GM12878 (cell line): ENCODE measurements at regions not wholly inside any gene's neighbourhood (a gene's known extent, or its start where the extent isn't known, plus 50 kb on each side); places are given as distances from the start of the nearest gene placed in this dataset.

Experiments
- ATAC-seq: fragments of 200-7000 bp; cut with Tn5 transposase; 3 replicates; pipeline ENCODE4 v1.9.1; 2020; ENCODE audit warnings: mild to moderate bottlenecking, moderate library complexity
- BruUV-seq: library from RNA; stranded (reverse); fragments of 400-500 nt; replicated peaks from 2 replicates; lab custom pipeline; 2021; lab: Mats Ljungman, UMichigan
- CTCF ChIA-PET: fragments of 300-600 bp; sonication (Branson Sonifier 250); formaldehyde crosslinking; extraction: SDS; loops from one replicate; lab custom pipeline; 2021; ENCODE audit warnings: inconsistent platforms; lab: Yijun Ruan, JAX
- POLR2A ChIA-PET: fragments of 350-600 bp; formaldehyde crosslinking; extraction: SDS; loops from one replicate; lab custom pipeline; 2021; ENCODE audit warnings: inconsistent platforms; lab: Charles Lee
- RAD21 ChIA-PET: fragments of 300-600 bp; sonication (Branson Sonifier 250); formaldehyde crosslinking; loops from one replicate; lab custom pipeline; 2023; ENCODE audit warnings: antibody characterized with exemption; ENCODE audit not compliant: unreplicated experiment; lab: Charles Lee
- SMC1A ChIA-PET: fragments of 300-600 bp; sonication (Branson Sonifier 250); formaldehyde crosslinking; loops from one replicate; lab custom pipeline; 2023; ENCODE audit not compliant: unreplicated experiment, uncharacterized antibody; lab: Charles Lee
- DNase-seq: peaks from one replicate; pipeline ENCODE4 v3.0.0-alpha.2; 2011; ENCODE audit warnings: low read depth, low spot score
- FAIRE-seq: peaks from 3 replicates; lab custom pipeline; 2011; peaks lifted over from hg19 to GRCh38; lab: Jason Lieb, UNC
- H2AFZ ChIP-seq: 2 replicates; pipeline ENCODE4 v1.6.0; 2011; ENCODE audit warnings: low read depth, low read length, control low read depth; ENCODE audit not compliant: control insufficient read depth
- H3K27ac ChIP-seq: 2 replicates; pipeline ENCODE4 v1.5.1; 2011; ENCODE audit warnings: control low read depth; ENCODE audit not compliant: control insufficient read depth, insufficient read depth
- H3K27me3 ChIP-seq, 2 experiments: replicated peaks in 1 of 2; 2 replicates each; pipeline versions ENCODE4 v1.6.0 to v1.6.1; 2011; ENCODE audit warnings: low read length in 1 of 2; ENCODE audit not compliant: control insufficient read depth in 2 of 2, insufficient read depth in 2 of 2
- H3K36me3 ChIP-seq, 2 experiments: 2 replicates each; pipeline ENCODE4 v1.5.1; 2011; ENCODE audit warnings: low read length in 1 of 2; ENCODE audit not compliant: control insufficient read depth in 2 of 2, insufficient read depth in 2 of 2
- H3K4me1 ChIP-seq: 2 replicates; pipeline ENCODE4 v1.6.1; 2011; ENCODE audit warnings: mild to moderate bottlenecking, low read length, moderate library complexity, mixed read lengths; ENCODE audit not compliant: control insufficient read depth, insufficient read depth
- H3K4me2 ChIP-seq: 2 replicates; pipeline ENCODE4 v1.6.0; 2011; ENCODE audit warnings: control low read depth; ENCODE audit not compliant: control insufficient read depth, insufficient read depth
- H3K4me3 ChIP-seq: fragments of 200-600 bp; sonication (generic); 2 replicates; pipeline ENCODE4 v1.5.1; 2016
- H3K79me2 ChIP-seq: 2 replicates; pipeline ENCODE4 v1.6.0; 2011; ENCODE audit warnings: low read length; ENCODE audit not compliant: control insufficient read depth, insufficient read depth
- H3K9ac ChIP-seq: 2 replicates; pipeline ENCODE4 v1.8.0; 2011; ENCODE audit warnings: low read length, control low read depth, mixed read lengths; ENCODE audit not compliant: control insufficient read depth, insufficient read depth
- H3K9me3 ChIP-seq: replicated peaks from 3 replicates; pipeline ENCODE4 v1.5.1; 2011; ENCODE audit warnings: mild to moderate bottlenecking, low read length; ENCODE audit not compliant: control insufficient read depth, insufficient read depth
- H4K20me1 ChIP-seq: 2 replicates; pipeline ENCODE4 v1.6.0; 2011; ENCODE audit not compliant: control insufficient read depth, insufficient read depth
- ATF7 ChIP-seq: fragments of 450-650 bp; IDR thresholded peaks from 2 replicates; pipeline ENCODE4 v1.6.1; 2016; ENCODE audit warnings: low read depth, mild to moderate bottlenecking
- CTCF ChIP-seq, 3 experiments: IDR thresholded peaks in 2 of 3; conservative IDR thresholded peaks in 1 of 3; 2 replicates each; pipeline ENCODE4 v1.5.1; 2011; ENCODE audit warnings: low read depth in 3 of 3, low read length in 3 of 3, mild to moderate bottlenecking in 3 of 3, control low read depth in 2 of 3, moderate library complexity in 2 of 3, inconsistent platforms in 1 of 3, mixed read lengths in 1 of 3; ENCODE audit not compliant: control insufficient read depth in 2 of 3, insufficient read depth in 1 of 3; ENCODE audit errors: extremely low read depth in 1 of 3
- CUX1 ChIP-seq: IDR thresholded peaks from 2 replicates; pipeline ENCODE4 v1.6.1; 2012; ENCODE audit warnings: improper control_type of control experiment, low read depth, low read length; ENCODE audit not compliant: insufficient replicate concordance
- EED ChIP-seq: sonication (generic); IDR thresholded peaks from 2 replicates; pipeline ENCODE4 v1.6.1; 2016; ENCODE audit warnings: antibody characterized with exemption, low read depth
- PAX8 ChIP-seq: fragments of 450-650 bp; IDR thresholded peaks from 2 replicates; pipeline ENCODE4 v1.6.1; 2017; ENCODE audit warnings: mild to moderate bottlenecking, moderate library complexity
- RUNX3 ChIP-seq: IDR thresholded peaks from 2 replicates; pipeline ENCODE4 v1.6.1; 2012; ENCODE audit warnings: low read length, inconsistent platforms
- ZNF384 ChIP-seq: IDR thresholded peaks from 2 replicates; pipeline ENCODE4 v1.6.1; 2012; ENCODE audit warnings: low read depth, mild to moderate bottlenecking, low read length, improper control_type of control experiment, borderline replicate concordance
- ZSCAN29 ChIP-seq: fragments of 450-650 bp; IDR thresholded peaks from 2 replicates; pipeline ENCODE4 v1.6.1; 2017; ENCODE audit warnings: mild to moderate bottlenecking, moderate library complexity
- WGBS: methylation state at CpG from one replicate; pipeline ENCODE4 v1.1.6; 2016; ENCODE audit warnings: low lambda C conversion rate; ENCODE audit not compliant: insufficient replicate concordance, insufficient coverage; ENCODE audit errors: missing lambda C conversion rate; 5-methylcytosine and 5-hydroxymethylcytosine counted together
- in situ Hi-C: fragments of 300-500 bp; cut with MboI; formaldehyde crosslinking; loops from 9 replicates; pipeline ENCODE4 v1.14.3; 2018; ENCODE audit warnings: mixed read lengths
- intact Hi-C: fragments of 100-400 bp; cut with micrococcal nuclease; formaldehyde crosslinking; loops from one replicate; pipeline ENCODE4 v1.14.2; 2022; ENCODE audit not compliant: unreplicated experiment
- TF ChIP-seq, protein P1 (sequence below): fragments of 450-650 bp; conservative IDR thresholded peaks from 2 replicates; pipeline ENCODE4 v1.6.1; 2017; ENCODE audit warnings: mild to moderate bottlenecking, moderate library complexity

DNA sequence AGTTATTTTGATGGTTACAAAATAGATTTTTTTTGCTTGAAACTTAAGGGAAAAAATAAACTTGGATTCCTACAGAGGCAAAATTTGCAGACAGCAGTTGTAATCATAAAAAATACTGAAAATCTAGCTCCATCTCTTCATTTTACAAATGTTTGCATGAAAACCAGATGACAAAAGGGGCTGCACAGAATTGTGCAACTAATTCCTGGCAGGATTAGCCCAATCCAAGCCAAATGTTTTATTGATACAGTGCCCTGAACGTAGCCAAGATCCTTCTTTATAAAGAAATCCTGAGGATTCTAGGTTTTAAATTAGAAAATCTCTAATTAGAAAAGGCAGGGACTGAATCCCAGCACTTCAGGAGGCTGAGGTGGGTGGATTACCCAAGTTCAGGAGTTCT is 356.4 kb upstream of the SEL1L start:
- no peak for ATAC-seq
- in situ Hi-C loops (no loop called here), intact Hi-C loops (no loop called here)
- Histone ChIP-seq H2AFZ (no peak overlapping the region), H3K27me3 (no peaks in the 10 kb centered on the region), H3K9me3 (no peaks in the 10 kb centered on the region; the same call in 2 of the 3 replicates), H3K4me3 (no peak overlapping the region), H3K4me2 (no peak overlapping the region), H3K9ac (no peak overlapping the region), H3K36me3 (no peaks in the 10 kb centered on the region), H4K20me1 (no peaks in the 10 kb centered on the region), H3K4me1 (no peaks in the 10 kb centered on the region), H3K79me2 (no peaks in the 10 kb centered on the region), H3K27ac (no peak overlapping the region)
- POLR2A ChIA-PET, result interaction anchor here (0.6 kb wide), 1 partner anchor 1304 kb away, joined by 3 read pairs; no protein-coding TSS in a partner anchor
- RAD21 ChIA-PET, result no interaction called here
- TF ChIP-seq PAX8, result no peak
- DNase-seq, result no peak
- 0% methylated on average over 1 of the region's 1 CpG for WGBS
- no TSS peak for BruUV-seq
- CTCF ChIA-PET, result no interaction called here
- FAIRE-seq, result no peak
- SMC1A ChIA-PET, result no interaction called here

- WGBS, result 21% methylated on average over 5 of the region's 5 CpGs
- Histone ChIP-seq H3K4me3 (no peak overlapping the region), H3K27me3 (no peaks in the 10 kb centered on the region), H3K9me3 (no peaks in the 10 kb centered on the region), H3K4me2 (no peak overlapping the region), H3K27ac (no peak overlapping the region), H2AFZ (no peak overlapping the region), H3K9ac (no peak overlapping the region), H3K36me3 (no peaks in the 10 kb centered on the region), H4K20me1 (no peaks in the 10 kb centered on the region), H3K4me1 (no peaks in the 10 kb centered on the region), H3K79me2 (no peaks in the 10 kb centered on the region)
- CTCF ChIA-PET, result no interaction called here
- no peak for ATAC-seq
- intact Hi-C loops (no loop called here), in situ Hi-C loops (no loop called here)
- no peak for FAIRE-seq
- SMC1A ChIA-PET, result no interaction called here
- no peak for DNase-seq
- no TSS peak for BruUV-seq
- POLR2A ChIA-PET, result no interaction called here
- RAD21 ChIA-PET, result no interaction called here
- TF ChIP-seq ZNF384 (no peak), CTCF (IDR thresholded peaks at IDR 0.05 in 2 of 3, conservative IDR thresholded peaks at IDR 0.05 in 1 of 3; ENCODE audit: control insufficient read depth in 2 of 3, extremely low read depth in 1 of 3, insufficient read depth in 1 of 3, low read depth in 3 of 3, low read length in 3 of 3) (no peak), CUX1 (no peak), RUNX3 (no peak), EED (no peak), ATF7 (no peak), ZSCAN29 (no peak)
- TF ChIP-seq, protein P1, sequence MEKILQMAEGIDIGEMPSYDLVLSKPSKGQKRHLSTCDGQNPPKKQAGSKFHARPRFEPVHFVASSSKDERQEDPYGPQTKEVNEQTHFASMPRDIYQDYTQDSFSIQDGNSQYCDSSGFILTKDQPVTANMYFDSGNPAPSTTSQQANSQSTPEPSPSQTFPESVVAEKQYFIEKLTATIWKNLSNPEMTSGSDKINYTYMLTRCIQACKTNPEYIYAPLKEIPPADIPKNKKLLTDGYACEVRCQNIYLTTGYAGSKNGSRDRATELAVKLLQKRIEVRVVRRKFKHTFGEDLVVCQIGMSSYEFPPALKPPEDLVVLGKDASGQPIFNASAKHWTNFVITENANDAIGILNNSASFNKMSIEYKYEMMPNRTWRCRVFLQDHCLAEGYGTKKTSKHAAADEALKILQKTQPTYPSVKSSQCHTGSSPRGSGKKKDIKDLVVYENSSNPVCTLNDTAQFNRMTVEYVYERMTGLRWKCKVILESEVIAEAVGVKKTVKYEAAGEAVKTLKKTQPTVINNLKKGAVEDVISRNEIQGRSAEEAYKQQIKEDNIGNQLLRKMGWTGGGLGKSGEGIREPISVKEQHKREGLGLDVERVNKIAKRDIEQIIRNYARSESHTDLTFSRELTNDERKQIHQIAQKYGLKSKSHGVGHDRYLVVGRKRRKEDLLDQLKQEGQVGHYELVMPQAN, result no peak
Observed at GRCh38 chr14:81903477-81903876, 369.8 kb upstream of the SEL1L start.
